ENCODE measurements at regions not wholly inside any gene's neighbourhood (a gene's known extent, or its start where the extent isn't known, plus 50 kb on each side); places are given as distances from the start of the nearest gene placed in this dataset.

GRCh38 chr1:56132520-56132919, 446.8 kb downstream of the PLPP3 start:
- no peaks in the 10 kb centered on the region for H3K27me3 ChIP-seq (replicated peaks; ENCODE audit: insufficient read depth)
- H3K36me3 ChIP-seq (ENCODE audit: low read depth) = no peaks in the 10 kb centered on the region
- no peaks in the 10 kb centered on the region for H4K20me1 ChIP-seq (ENCODE audit: insufficient read depth)
- DNase-seq = no peak
- no peaks in the 10 kb centered on the region for H3F3A ChIP-seq (ENCODE audit: insufficient read depth)
- no peak overlapping the region for H3K4me2 ChIP-seq (ENCODE audit: unreplicated experiment)
- WGBS, 2 experiments (ENCODE audit: low coverage in 1 of 2, low lambda C conversion rate in 2 of 2, missing lambda C conversion rate in 2 of 2) = 60 to 71% methylated on average over 4 of the region's 4 CpGs
- no peak overlapping the region for H3K27ac ChIP-seq
- H3K9me3 ChIP-seq (ENCODE audit: low read depth) = no peaks in the 10 kb centered on the region
- H3K4me3 ChIP-seq = no peak overlapping the region
- no peak for TF ChIP-seq EZH2 (IDR thresholded peaks at IDR 0.05; ENCODE audit: insufficient read depth, poor library complexity, severe bottlenecking)
- TF ChIP-seq EZH2phosphoT487 (IDR thresholded peaks at IDR 0.05; ENCODE audit: insufficient read depth, low read depth) = no peak
- H3K79me2 ChIP-seq (ENCODE audit: insufficient read depth) = no peaks in the 10 kb centered on the region
- peaks cover 2% of the 10 kb centered on the region for H3K4me1 ChIP-seq (ENCODE audit: insufficient read depth)
- H3K9me2 ChIP-seq (ENCODE audit: insufficient read depth) = no peaks in the 10 kb centered on the region
- H2AFZ ChIP-seq = no peak overlapping the region
- no peak overlapping the region for H3K9ac ChIP-seq
- in situ Hi-C loops (cut with MboI) = no loop called here

- H3K36me3 ChIP-seq (ENCODE audit: low read depth) = no peaks in the 10 kb centered on the region
- no peaks in the 10 kb centered on the region for H3K9me3 ChIP-seq (ENCODE audit: low read depth)
- H4K20me1 ChIP-seq (ENCODE audit: insufficient read depth) = no peaks in the 10 kb centered on the region
- no peaks in the 10 kb centered on the region for H3K9me2 ChIP-seq (ENCODE audit: insufficient read depth)
- H3F3A ChIP-seq (ENCODE audit: insufficient read depth) = no peaks in the 10 kb centered on the region
- DNase-seq = no peak
- no peaks in the 10 kb centered on the region for H3K79me2 ChIP-seq (ENCODE audit: insufficient read depth)
- 71 to 78% methylated on average over 3 of the region's 3 CpGs for WGBS, 2 experiments (ENCODE audit: low coverage in 1 of 2, low lambda C conversion rate in 2 of 2, missing lambda C conversion rate in 2 of 2)
- TF ChIP-seq EZH2phosphoT487 (IDR thresholded peaks at IDR 0.05; ENCODE audit: insufficient read depth, low read depth) (no peak), EZH2 (IDR thresholded peaks at IDR 0.05; ENCODE audit: insufficient read depth, poor library complexity, severe bottlenecking) (no peak)
- H3K4me3 ChIP-seq = no peak overlapping the region
- H2AFZ ChIP-seq = no peak overlapping the region
- H3K27ac ChIP-seq = no peak overlapping the region
- no peak overlapping the region for H3K4me2 ChIP-seq (ENCODE audit: unreplicated experiment)
- H3K27me3 ChIP-seq (replicated peaks; ENCODE audit: insufficient read depth) = no peaks in the 10 kb centered on the region
- H3K9ac ChIP-seq = no peak overlapping the region
- in situ Hi-C loops (cut with MboI) = no loop called here
- H3K4me1 ChIP-seq (ENCODE audit: insufficient read depth) = no peaks in the 10 kb centered on the region
Observed at GRCh38 chr1:56129837-56130236, 449.5 kb downstream of the PLPP3 start.

DNA sequence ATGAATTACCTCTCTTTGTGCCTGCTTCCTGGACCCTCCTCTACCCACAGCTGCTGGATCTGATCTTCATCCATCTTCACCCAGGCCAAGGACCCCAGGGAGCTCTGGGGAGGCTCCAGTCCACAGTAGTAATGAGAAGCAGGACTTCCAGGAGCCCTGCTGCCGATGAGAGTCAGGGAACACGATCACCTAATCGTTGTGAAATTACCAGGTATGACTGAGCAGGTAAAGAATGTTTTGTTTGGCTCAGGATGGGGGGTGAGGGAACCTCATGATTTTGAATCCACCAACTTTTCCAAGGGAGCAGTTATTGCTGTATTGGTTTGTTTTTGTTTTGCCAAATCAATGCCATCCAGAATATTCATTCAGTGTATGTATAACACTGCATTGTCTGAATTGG, 454.0 kb downstream of the PLPP3 start:
- H3K4me1 ChIP-seq (ENCODE audit: insufficient read depth) = no peaks in the 10 kb centered on the region
- H3K4me3 ChIP-seq = no peak overlapping the region
- in situ Hi-C loops (cut with MboI) = no loop called here
- H3K9ac ChIP-seq = no peak overlapping the region
- WGBS, 2 experiments (ENCODE audit: low coverage in 1 of 2, low lambda C conversion rate in 2 of 2, missing lambda C conversion rate in 2 of 2) = 83 to 93% methylated on average over 3 of the region's 3 CpGs
- H3K9me2 ChIP-seq (ENCODE audit: insufficient read depth) = no peaks in the 10 kb centered on the region
- H2AFZ ChIP-seq = no peak overlapping the region
- no peak overlapping the region for H3K4me2 ChIP-seq (ENCODE audit: unreplicated experiment)
- TF ChIP-seq EZH2 (IDR thresholded peaks at IDR 0.05; ENCODE audit: insufficient read depth, poor library complexity, severe bottlenecking) (no peak), EZH2phosphoT487 (IDR thresholded peaks at IDR 0.05; ENCODE audit: insufficient read depth, low read depth) (no peak)
- H3K9me3 ChIP-seq (ENCODE audit: low read depth) = peaks cover 6% of the 10 kb centered on the region
- DNase-seq = no peak
- no peaks in the 10 kb centered on the region for H3K36me3 ChIP-seq (ENCODE audit: low read depth)
- no peak overlapping the region for H3K27ac ChIP-seq
- no peaks in the 10 kb centered on the region for H3K27me3 ChIP-seq (replicated peaks; ENCODE audit: insufficient read depth)
- no peaks in the 10 kb centered on the region for H3K79me2 ChIP-seq (ENCODE audit: insufficient read depth)
- peaks cover 14% of the 10 kb centered on the region for H3F3A ChIP-seq (ENCODE audit: insufficient read depth)
- no peaks in the 10 kb centered on the region for H4K20me1 ChIP-seq (ENCODE audit: insufficient read depth)

DNA sequence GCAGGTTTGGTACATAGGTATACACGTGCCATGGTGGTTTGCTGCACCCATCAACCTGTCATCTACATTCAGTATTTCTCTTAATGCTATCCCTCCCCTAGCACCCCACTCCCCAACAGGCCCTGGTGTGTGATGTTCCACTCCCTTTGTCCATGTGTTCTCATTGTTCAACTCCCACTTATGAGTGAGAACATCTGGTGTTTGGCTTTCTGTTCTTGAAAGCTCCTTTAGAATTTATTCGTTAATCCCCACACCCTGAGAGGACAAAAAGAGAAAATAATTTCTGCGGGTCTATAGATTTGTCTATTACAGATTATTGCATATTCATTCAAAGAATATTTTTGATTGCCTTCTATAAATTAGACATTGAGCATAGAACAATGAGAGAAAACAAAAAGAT, 455.5 kb downstream of the PLPP3 start:
- in situ Hi-C loops (cut with MboI) = no loop called here
- 74 to 78% methylated on average over 3 of the region's 3 CpGs for WGBS, 2 experiments (ENCODE audit: low coverage in 1 of 2, low lambda C conversion rate in 2 of 2, missing lambda C conversion rate in 2 of 2)
- TF ChIP-seq EZH2 (IDR thresholded peaks at IDR 0.05; ENCODE audit: insufficient read depth, poor library complexity, severe bottlenecking) = no peak
- no peak for TF ChIP-seq EZH2phosphoT487 (IDR thresholded peaks at IDR 0.05; ENCODE audit: insufficient read depth, low read depth)

GRCh38 chr1:56123421-56123820, 455.9 kb downstream of the PLPP3 start:
- no peaks in the 10 kb centered on the region for H3K9me2 ChIP-seq (ENCODE audit: insufficient read depth)
- H3K4me3 ChIP-seq = no peak overlapping the region
- H3K9ac ChIP-seq = no peak overlapping the region
- no peak overlapping the region for H3K4me2 ChIP-seq (ENCODE audit: unreplicated experiment)
- no peaks in the 10 kb centered on the region for H3K36me3 ChIP-seq (ENCODE audit: low read depth)
- no peaks in the 10 kb centered on the region for H3K27me3 ChIP-seq (replicated peaks; ENCODE audit: insufficient read depth)
- in situ Hi-C loops (cut with MboI) = no loop called here
- peaks cover 6% of the 10 kb centered on the region for H3K9me3 ChIP-seq (ENCODE audit: low read depth)
- peak; percentile 31 for DNase-seq
- H4K20me1 ChIP-seq (ENCODE audit: insufficient read depth) = no peaks in the 10 kb centered on the region
- no peaks in the 10 kb centered on the region for H3K4me1 ChIP-seq (ENCODE audit: insufficient read depth)
- no peaks in the 10 kb centered on the region for H3K79me2 ChIP-seq (ENCODE audit: insufficient read depth)
- TF ChIP-seq EZH2phosphoT487 (IDR thresholded peaks at IDR 0.05; ENCODE audit: insufficient read depth, low read depth) = no peak
- no peak for TF ChIP-seq EZH2 (IDR thresholded peaks at IDR 0.05; ENCODE audit: insufficient read depth, poor library complexity, severe bottlenecking)
- no peak overlapping the region for H2AFZ ChIP-seq
- H3F3A ChIP-seq (ENCODE audit: insufficient read depth) = peaks cover 14% of the 10 kb centered on the region
- H3K27ac ChIP-seq = no peak overlapping the region

More for the DNA sequence above, 455.5 kb downstream of the PLPP3 start:
- Histone ChIP-seq H3K9me3 (ENCODE audit: low read depth) (peaks cover 6% of the 10 kb centered on the region), H3K9me2 (ENCODE audit: insufficient read depth) (no peaks in the 10 kb centered on the region), H3K79me2 (ENCODE audit: insufficient read depth) (no peaks in the 10 kb centered on the region), H3K27me3 (replicated peaks; ENCODE audit: insufficient read depth) (no peaks in the 10 kb centered on the region), H2AFZ (no peak overlapping the region), H4K20me1 (ENCODE audit: insufficient read depth) (no peaks in the 10 kb centered on the region), H3K4me3 (no peak overlapping the region), H3K4me2 (ENCODE audit: unreplicated experiment) (no peak overlapping the region), H3K4me1 (ENCODE audit: insufficient read depth) (no peaks in the 10 kb centered on the region), H3K9ac (no peak overlapping the region), H3K36me3 (ENCODE audit: low read depth) (no peaks in the 10 kb centered on the region), H3K27ac (no peak overlapping the region), H3F3A (ENCODE audit: insufficient read depth) (peaks cover 14% of the 10 kb centered on the region)
- DNase-seq = no peak
